Fibroblast of skin of left quadriceps (primary cell): ENCODE measurements at regions not wholly inside any gene's neighbourhood (a gene's known extent, or its start where the extent isn't known, plus 50 kb on each side); places are given as distances from the start of the nearest gene placed in this dataset.

ENCODE experiments used
- DNase-seq, 2 experiments: peaks; one replicate each; pipeline ENCODE4 v3.0.0-alpha.2; 2013; ENCODE audit warnings: low read depth in 2 of 2

- DNase-seq, result no peak
Measured at GRCh38 chr2:195498176-195498575, 158.8 kb upstream of the SLC39A10 start.

GRCh38 chr2:195496991-195497390, 160.0 kb upstream of the SLC39A10 start:
- DNase-seq, result no peak

- no peak for DNase-seq
Measured at GRCh38 chr2:195495966-195496365, 161.1 kb upstream of the SLC39A10 start.

GRCh38 chr2:195495351-195495750, 161.7 kb upstream of the SLC39A10 start:
- no peak for DNase-seq

GRCh38 chr2:195494451-195494850, 162.6 kb upstream of the SLC39A10 start:
- DNase-seq, result peak; percentile 73 to 75

- DNase-seq, result no peak
Measured at GRCh38 chr2:195493416-195493815, 163.6 kb upstream of the SLC39A10 start.

DNA sequence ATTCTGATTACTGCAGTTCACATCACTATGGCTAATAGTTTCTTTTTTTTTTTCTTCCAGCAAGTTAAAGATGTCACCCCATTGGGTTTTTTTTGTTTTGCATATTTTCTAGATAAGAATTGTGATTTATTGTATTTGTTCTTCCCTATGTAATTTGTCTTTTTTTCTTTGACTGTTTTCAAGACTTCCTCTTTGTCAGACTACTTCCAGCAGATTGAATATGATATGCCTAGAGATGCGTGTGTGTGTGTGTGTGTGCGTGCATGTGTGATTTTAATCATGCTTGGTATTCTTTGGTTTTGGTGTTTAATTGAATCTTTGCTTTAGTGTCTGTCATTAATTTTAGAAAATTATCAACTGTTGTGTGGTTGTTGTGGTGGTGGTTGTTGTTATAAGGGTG, 166.7 kb upstream of the SLC39A10 start:
- no peak for DNase-seq

GRCh38 chr2:195489101-195489500, 167.9 kb upstream of the SLC39A10 start:
- no peak for DNase-seq

- no peak for DNase-seq
Measured at GRCh38 chr2:195488567-195488966, 168.5 kb upstream of the SLC39A10 start.

- peak; percentile 77 to 78 for DNase-seq
Measured at GRCh38 chr2:195486987-195487644, 169.9 kb upstream of the SLC39A10 start.

DNA sequence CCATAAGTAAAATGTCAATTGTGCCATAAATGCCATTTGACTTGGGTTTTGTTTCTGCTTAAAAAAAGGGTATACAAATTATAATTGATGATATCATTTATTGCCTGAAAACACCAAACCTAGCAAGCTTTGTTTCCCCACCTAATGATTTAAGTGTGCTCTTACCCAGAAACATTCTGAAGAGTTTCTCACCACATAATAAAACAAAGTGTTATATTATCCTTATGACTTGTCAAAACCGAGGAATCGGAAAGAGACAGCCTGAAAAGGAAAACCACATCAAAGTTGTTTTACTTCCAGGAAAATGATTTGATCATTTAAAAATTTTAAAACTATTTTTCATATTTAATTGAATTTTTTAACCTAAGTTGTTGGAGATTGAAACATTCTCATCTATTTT, 170.5 kb upstream of the SLC39A10 start:
- DNase-seq, result peak in 1 of 2 experiments; percentile 32

DNA sequence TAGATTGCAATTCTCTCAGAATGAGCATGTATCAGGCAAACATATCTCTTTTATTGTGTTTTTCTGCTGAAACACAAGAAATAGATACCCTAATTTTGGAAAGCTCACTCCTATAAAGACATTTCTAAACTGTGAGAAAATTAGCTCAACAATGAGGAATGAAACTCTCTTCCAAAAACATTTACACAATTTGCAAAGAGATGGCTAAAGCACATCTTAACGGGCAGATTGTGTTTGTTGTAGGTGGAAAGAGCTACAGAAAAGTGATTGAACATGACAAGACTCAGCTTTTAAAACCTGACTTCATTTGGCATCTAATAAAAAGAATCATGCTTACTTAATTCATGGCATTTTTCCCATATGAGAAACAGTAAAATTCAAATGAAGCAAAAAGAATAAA, 175.0 kb upstream of the SLC39A10 start:
- no peak for DNase-seq

GRCh38 chr2:195480121-195480520, 176.9 kb upstream of the SLC39A10 start:
- no peak for DNase-seq

GRCh38 chr2:195479407-195479806, 177.6 kb upstream of the SLC39A10 start:
- DNase-seq, result no peak

DNA sequence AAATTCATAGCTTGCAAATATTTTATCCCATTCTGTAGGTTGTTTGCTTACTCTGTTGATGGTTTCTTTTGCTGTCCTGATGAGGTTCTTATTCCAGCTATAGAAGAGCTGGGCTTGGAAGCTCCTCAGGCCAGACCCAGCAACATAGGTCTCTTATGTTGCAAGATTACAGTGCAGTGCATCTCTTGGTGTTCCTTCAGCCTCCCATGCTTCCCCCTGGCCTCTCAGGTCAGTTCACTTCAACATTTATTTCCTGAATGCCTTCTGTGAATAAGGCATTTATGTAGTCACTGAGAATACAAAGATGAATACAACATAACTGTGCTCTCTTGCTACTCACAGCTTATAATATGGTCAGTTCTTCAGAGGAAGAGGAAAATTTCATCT, 179.0 kb upstream of the SLC39A10 start:
- no peak for DNase-seq

GRCh38 chr2:195477248-195477995, 179.6 kb upstream of the SLC39A10 start:
- peak; percentile 77 to 81 for DNase-seq

GRCh38 chr2:195475336-195475735, 181.7 kb upstream of the SLC39A10 start:
- DNase-seq, result no peak

- no peak for DNase-seq
Measured at GRCh38 chr2:195473862-195474261, 183.2 kb upstream of the SLC39A10 start.

DNA sequence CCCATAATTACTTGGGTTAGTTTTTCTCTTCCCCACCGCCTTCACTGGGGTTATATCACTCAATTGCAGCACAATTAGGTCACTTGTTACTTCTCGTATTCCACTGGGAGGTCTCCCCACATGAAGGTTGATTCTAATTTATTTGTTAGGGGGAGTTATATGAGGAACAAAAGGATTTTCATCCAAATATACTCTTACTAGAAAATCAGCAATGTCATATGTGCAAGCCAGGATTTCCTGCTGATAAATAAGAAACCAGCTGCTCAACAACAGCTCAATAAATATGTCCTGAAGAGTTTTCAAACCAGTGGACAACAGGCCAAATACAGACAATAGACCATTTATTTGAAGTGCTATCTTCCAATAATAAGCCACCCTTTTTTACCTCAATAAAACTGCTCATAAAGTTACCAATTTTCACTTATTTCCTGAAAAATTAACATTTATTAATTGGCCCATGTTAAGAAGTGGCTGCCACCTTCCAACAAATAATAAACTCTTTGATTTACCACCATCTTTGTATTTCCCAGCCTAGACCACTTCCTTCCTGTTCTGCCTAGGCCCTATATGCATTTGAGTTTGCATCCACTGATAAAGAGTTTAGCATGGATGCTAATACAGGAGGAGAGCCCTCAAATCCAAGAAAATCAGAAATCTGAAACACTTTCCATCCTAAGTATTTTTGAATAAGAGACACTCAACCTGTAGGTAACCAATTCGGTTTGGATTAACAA, 184.4 kb upstream of the SLC39A10 start:
- no peak for DNase-seq

- no peak for DNase-seq
Measured at GRCh38 chr2:195471807-195472206, 185.2 kb upstream of the SLC39A10 start.

DNA sequence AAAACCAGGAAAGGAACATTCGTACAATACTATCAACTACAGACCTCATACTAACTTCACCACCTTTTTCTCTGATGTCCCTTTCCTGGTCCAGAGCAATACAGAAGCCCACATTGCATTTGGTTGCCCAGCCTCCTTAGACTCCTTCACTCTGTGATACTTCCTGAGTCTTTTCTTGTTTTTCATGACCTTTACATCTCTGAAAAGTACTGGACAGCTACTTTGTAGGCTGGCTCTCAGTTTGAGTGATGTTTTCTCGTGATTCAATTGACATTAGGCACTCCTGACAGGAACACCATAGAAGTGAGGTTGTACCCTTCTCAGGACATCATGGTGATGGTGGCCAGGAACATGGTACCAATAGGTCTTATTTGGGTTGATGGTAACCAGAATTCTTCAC, 185.9 kb upstream of the SLC39A10 start:
- no peak for DNase-seq

DNA sequence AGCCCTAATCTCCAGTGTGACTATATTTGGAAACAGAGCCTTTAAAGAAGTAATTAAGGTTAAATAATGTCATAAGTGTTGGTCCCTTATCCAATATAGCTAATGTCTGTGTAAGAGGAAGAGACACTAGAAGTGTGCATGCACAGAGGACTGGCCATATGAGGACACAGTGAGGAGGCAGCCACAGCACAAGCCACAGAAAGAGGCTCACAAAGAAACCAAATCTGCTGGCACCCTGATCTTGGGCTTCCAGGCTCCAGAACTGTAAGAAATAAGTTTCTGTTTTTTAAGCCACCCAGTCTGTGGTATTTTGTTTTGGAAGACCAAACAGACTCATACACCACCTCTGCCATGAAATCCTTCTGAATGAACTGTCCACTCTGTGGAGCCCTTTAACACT, 186.4 kb upstream of the SLC39A10 start:
- no peak for DNase-seq

- no peak for DNase-seq
Measured at GRCh38 chr2:195468771-195469170, 188.3 kb upstream of the SLC39A10 start.
